Cerebellar cortex (tissue), 1 donor: ENCODE measurements at regions not wholly inside any gene's neighbourhood (a gene's known extent, or its start where the extent isn't known, plus 50 kb on each side); places are given as distances from the start of the nearest gene placed in this dataset.
"Not testable (repeated sequence)": the region's sequence is repeated elsewhere in the genome, so short reads cannot be mapped to it uniquely, and the experiment has no call there.

Experiments
- DNase-seq: peaks from one replicate; pipeline ENCODE4 v3.0.0-alpha.2; 2015; ENCODE audit warnings: low spot score

DNA sequence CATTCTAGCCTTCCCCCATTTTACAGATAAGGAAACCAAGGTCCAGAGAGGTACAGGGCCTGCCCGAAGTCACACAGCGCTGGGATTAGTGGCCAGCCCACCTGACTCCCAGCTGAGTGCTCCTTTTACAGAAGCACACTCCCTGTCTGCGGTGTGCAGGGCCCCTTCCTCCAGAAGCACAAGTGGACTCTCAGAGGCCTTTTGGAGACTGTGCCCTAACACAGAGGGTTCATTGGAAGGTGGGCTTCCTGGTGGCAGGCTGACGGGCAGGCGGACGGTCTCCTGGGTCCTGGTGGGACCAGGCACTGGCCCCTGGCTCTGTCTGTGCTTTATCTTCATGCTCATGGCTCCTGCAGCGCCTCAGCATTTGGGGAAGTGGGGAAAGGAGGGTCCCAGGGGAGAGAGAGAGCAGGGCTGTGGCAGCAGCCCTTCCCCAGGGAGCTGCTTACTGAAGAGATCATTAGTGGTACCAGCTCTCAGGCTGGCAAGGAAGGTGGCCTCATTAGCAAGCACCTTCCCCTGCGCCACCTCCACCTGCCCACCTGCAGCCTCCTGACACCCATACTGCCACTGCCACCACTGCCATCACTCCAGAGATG lies 83.1 kb upstream of the GOLGA6L4 start:
- not testable (repeated sequence) for DNase-seq

- DNase-seq, result not testable (repeated sequence)
These were observed 81.9 kb upstream of the GOLGA6L4 start for GRCh38 chr15:84153655-84154140.

DNA sequence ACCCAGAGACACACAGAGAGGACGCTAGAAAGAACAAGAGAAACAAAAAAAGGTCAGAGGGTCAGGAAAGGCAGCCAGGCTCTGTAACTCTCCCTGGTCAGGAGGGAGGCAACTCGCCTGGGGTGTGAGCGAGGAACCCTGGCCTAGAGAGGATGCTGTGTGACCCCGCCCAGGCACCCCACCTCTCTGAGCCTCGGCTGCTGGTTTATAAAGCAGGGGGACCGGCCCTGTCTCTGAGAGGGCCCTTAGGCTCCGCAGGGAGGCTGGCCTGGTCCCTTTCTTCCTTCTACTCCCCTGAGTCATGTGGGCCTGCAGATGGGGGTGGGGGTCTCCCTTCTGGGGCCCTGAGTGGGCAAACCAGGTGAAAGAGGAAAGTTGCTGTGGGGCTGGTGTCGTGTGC lies 81.3 kb upstream of the GOLGA6L4 start:
- DNase-seq, result not testable (repeated sequence)

- DNase-seq, result not testable (repeated sequence)
These were observed 80.8 kb upstream of the GOLGA6L4 start for GRCh38 chr15:84154787-84155186.

DNA sequence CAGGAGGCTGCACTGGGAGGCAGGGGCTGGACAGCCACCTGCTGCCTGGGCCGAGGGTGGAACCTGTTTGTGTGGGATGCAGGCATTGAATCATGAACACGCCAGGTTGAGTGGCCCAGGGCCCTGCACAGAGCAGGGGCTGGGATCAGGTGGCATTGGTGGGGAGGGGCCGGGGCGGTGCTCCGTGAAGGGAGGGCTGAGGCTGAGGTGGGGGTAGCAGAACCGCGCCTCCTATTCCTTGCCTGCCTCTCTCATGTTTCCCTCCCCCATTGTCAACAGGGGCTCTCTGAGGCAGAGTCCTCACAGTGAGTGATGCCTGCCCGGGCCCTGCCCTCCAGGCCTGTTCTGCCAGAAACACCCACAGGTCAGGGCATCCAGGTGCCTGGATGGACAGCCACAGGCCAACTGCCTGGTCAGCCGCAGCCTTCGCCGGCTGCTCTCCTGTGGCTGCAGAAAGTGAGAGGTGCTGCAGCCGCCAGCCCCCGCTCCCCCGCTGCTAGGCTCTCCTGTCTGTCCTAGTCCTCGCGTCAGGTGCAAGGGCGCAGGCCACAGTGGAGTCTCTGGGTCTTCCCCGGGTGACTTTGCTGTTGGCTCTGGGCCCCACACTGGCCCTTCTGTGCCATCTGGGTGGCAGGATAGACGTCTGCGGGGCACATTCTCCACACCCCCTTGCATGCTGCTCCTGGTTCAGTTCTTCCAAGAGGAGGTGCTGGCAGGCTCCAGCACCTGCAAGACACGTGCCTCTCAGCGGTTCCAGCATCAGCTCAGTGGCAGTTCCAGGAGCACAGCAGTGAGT lies 79.6 kb upstream of the GOLGA6L4 start:
- not testable (repeated sequence) for DNase-seq

DNA sequence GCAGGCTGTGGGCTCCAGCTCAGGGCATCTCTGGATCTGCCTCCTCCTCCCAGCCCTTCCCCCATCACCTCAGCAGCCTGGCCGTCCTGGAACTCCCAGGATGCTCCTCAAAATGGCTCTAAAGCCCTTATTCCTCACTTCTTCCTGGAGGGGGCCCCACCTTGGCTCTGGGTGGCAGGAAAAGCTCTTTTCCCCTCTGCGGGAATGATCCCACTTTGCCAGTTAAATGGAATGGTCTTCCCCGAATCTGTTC lies 79.1 kb upstream of the GOLGA6L4 start:
- not testable (repeated sequence) for DNase-seq

DNA sequence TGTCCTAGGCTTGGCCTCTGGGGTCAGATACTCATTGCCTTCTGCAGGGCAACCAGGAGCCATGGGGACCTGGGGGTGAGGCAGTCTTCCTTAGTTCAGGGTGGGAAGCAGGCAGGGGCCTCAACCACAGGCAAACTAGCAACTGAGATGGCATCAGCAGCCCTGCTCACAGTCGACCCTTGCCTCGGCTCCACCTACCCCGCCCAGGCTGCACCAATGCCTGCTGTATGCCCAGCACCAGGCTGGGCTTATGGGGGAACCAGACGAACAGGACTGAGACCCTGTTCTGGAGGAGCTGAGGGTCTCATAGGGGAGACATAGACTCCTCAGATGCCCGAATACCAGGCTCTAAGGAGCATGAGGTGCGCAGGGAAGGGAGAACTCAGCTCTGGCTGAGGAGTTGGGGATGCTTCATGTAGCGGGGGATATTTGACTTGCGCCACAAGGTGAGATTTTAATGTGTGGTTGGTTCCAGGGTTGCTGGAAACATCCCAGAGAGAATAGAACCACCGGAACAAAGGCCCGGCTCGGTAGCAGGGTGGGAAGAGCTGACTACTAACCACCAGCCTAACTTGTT lies 78.4 kb upstream of the GOLGA6L4 start:
- not testable (repeated sequence) for DNase-seq

GRCh38 chr15:84157857-84158256 lies 77.7 kb upstream of the GOLGA6L4 start:
- DNase-seq, result not testable (repeated sequence)

DNA sequence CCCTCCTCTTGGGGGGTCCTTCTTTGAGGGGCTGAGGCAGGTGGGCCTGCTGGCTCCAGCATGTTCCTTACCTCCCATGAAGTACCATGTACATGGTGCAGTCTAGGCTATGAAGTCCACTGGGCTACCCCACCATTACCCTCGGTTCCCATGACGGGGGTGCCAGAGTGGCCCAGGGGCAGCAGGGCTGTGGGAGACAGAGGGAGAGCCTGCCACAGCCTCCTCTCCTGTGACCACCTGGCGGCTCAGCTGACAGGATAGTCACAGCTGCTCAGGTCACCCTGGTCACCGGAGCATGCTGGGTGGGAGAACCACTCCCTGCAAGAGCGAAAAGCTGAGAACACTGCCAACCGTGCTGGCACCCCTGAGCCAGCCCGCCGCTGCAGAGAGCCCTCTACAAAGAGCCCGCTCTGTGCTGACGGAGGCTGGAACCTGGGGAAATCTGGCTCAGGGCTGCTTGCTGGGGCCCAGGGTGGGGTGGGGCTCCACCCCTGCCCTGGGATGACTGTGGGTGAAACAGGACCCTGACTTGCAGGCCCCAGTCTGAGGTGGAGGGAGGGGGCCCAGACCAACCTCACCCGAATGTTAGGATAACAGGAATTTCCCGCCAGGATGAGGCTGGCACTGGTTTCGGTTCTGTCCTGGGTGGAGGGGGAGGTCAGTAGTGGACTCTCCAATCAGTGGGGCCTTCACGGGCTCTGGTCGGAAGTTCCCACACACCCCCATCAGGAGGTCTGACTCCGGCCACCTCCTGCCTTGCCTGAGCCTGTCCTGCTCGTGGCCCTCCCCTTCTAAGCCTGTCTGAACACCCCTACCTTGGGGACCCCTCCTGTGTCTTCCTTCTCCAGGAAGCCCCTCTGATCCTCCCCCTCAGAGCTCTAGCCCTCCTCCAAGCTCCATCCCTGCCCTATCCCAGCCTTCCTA lies 76.0 kb upstream of the GOLGA6L4 start:
- not testable (repeated sequence) for DNase-seq

GRCh38 chr15:84164423-84165292 lies 70.9 kb upstream of the GOLGA6L4 start:
- DNase-seq, result not testable (repeated sequence)

DNA sequence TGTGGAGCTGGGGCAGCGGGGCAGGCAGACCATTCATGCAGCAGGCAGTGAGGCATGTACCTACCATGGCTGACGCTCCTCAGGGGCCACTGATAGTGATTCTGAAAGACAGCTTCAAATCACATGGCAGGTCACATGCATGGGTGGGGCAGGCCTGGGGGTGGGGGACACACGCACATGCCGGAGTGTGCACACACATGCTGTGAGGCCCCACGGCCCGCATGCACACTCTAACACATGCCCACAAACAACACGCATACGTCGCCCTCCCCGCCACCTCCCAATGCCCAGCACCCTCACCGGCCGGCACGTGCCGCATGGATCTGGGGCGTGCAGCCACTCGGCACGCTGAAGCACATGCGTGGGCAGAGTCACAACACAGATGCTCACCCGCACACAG lies 65.5 kb upstream of the GOLGA6L4 start:
- DNase-seq, result not testable (repeated sequence)

DNA sequence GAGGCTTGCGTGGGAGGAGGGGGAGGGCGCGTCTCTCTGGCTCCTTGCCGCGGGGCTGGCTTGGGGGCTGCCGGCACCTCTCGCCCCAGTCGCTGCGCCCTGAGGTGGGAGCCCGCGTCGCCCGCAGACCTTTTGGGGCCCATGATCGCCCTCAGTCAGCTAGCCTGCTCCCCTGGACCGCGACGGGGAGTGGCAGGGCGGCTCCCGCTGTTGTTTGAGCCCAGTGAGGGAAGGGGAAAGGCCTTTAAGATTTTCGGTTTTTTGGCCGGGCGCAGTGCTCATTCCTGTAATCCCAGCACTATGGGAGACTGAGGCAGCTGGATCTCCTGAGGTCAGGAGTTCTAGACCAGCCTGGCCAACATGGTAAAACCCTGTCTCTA lies 62.4 kb upstream of the GOLGA6L4 start:
- not testable (repeated sequence) for DNase-seq
